B cell (primary cell): ENCODE measurements at regions not wholly inside any gene's neighbourhood (a gene's known extent, or its start where the extent isn't known, plus 50 kb on each side); places are given as distances from the start of the nearest gene placed in this dataset.

Experiments
- CTCF ChIP-seq: fragments of 200-600 bp; IDR thresholded peaks from one replicate; pipeline ENCODE4 v1.8.0; 2022; ENCODE audit warnings: antibody characterized with exemption, mild to moderate bottlenecking
- EZH2 ChIP-seq: IDR thresholded peaks from 2 replicates; pipeline ENCODE4 v1.6.1; 2012; ENCODE audit warnings: borderline replicate concordance, low read depth, mild to moderate bottlenecking, moderate library complexity, low read length; ENCODE audit not compliant: insufficient read depth, poor library complexity, severe bottlenecking

DNA sequence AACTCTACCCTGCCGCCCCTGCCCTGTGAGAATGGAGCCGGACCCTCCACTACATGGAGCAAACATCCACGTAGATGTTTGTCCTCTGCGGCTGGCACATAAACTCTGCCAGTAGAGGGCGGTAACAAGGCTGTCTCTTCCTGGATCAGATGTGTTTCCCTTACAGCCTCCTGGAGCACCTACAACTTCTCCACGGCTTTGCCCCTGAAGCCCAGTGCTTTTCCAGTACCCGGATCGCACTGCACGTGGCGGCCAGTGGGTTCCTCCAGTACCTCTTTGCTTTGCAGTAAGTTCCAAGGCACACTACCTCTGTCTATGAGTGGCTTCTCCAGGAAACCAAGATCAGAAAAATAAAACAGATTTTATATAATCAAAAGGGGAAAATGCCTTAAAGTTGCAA is 651.3 kb downstream of the DCDC2C start:
- TF ChIP-seq CTCF = no peak
- TF ChIP-seq EZH2 = no peak
